Glomerular visceral epithelial cell (primary cell): ENCODE measurements at regions not wholly inside any gene's neighbourhood (a gene's known extent, or its start where the extent isn't known, plus 50 kb on each side); places are given as distances from the start of the nearest gene placed in this dataset.

Source experiments
- DNase-seq: peaks from one replicate; pipeline ENCODE4 v3.0.0-alpha.2; 2016; ENCODE audit errors: extremely low spot score

DNA sequence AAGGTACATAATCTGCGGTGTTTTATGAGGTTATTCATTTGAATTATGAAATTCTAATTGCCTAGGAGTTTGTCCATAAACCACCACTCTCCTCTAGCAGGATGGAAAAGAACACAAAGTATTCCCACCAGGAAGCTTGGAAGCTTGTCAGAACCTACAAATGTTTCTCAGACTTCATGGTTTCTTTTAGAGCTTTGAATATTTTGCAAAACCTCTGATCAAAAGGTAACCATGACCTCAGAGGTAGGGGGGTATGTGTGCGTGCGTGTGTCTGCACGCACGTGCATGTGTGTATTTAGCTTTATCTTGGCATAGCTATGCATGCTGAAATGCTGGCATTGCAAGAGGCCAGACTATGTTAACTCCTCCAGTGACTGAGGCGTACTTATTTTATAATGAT, 847.0 kb downstream of the TLE1 start:
- DNase-seq = no peak

DNA sequence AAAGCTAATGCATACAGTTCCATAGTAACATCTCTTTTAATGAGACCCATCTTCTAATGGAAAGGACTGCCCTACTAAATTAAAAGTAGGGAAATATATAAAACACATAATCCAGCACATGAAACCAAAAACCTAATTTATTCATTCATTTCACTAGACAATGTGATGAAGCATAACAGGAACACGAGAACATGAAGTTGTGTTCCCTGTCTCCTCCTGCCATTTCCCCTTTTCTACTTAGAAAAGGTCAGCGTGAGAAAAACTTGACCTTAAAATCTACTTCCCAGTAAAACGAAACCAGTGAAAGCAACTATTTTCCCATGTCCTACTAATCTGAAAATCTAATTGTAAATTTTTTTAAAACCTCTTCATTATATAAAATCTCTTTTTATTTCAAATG, 847.5 kb downstream of the TLE1 start:
- DNase-seq = no peak

DNA sequence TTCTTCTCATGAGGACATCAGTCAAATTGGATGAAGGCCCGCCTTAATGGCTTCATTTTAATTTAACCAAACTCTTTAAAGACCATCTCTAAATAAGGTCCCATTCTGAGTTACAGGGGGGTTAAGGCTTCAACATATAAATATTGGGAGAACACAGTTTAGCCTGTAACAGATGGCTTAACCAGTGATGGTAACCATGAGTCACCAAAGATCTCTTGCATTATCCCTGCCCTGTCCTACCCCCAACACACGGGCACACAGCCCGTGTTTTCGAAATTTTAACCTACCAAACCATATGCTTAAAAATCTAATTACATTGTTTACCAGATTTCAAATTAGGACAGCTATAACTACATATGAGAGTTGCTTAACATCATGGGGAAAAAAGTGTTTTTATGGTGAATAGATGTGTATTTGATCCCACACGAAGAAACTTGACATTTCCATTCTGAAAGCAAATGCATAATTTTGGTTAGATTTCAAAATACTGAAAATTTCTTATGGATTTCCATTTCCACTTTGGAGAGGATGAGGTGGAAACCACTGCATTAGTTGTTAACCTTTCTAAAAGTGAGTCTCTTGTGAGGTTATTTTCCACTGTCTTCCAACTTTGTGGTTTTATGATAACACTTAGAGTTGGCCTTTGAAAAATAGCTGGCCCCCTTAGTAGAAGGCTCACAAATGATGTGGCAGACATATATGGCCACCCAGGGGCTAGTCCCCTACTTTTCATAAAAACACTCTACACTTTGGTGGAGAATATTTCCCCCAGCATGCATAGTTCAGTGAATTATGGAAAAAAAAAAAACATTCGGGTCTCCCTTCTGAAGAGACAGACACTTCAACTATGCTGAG, 849.3 kb downstream of the TLE1 start:
- no peak for DNase-seq

DNA sequence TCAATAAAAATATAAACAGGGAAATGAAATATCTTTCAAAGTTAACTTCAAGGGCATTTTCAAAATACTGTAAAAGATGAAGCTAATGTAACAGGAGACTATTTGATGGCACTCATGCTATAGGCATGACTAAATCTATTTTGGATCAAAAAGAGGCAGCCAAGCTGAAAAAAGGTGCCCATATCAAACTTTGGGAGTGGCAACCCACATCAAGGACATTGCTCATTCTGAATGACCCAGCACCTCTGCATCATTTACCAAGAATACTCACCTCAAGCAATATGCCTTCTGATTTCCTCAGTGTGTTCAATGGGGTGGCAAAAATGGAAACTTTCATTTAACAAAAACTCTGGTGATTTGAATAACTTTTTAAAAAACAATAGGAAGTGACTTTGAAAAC, 853.3 kb downstream of the TLE1 start:
- DNase-seq = no peak

DNA sequence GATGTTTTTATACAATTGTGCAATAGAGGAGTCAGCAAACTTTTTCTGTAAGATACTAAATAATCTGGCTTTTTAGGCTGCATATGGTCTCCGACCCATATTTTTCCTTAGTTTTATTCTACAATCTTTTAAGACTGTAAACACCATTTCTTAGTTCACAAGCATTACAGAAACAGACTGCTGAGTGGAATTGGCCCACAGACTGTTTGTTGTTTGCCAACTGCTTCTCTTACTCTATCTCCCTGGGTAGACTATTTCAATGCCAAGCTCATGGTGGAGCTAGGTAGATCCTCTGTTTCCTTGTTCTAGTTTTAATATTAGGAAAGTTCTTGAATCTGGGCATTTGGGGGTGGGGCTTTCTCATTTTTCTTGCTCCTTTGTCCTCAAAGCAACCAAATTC, 857.6 kb downstream of the TLE1 start:
- no peak for DNase-seq

DNA sequence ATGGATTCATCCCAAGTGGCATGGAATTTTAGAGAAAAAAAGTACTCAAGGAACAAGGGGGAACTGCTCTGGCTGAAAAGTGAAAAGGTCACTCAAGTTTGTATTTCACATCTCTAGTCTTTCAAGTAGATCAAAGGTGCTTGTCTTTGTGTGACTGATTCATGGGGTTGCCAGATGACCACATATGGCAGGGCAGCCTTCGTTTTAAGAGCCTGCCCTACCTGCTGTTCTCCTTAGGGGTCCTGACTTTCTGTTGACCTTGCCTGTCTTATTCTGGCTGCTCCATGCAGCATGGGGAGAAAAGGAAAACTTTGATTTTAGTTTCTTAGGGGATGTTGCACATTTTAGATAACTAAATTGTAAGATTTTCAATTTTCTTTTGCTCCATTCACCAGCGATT, 877.7 kb downstream of the TLE1 start:
- no peak for DNase-seq

DNA sequence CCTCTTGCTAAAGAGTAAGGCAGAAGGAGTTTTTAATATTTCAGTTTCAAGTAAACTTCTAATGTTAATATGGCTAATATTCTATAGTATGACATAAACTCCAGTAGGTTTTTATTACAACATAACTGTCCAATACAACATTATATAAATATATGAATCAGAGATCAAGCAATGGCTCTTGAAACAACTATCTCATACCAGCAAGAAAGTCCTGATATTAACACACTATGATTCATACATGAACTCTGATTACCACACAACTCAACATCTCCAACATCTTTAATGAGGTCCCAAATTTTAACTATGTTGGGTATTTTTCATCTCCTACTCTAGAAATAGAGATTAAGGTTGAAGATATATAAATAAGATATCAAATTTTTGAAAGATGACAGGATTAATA, 878.3 kb downstream of the TLE1 start:
- no peak for DNase-seq

DNA sequence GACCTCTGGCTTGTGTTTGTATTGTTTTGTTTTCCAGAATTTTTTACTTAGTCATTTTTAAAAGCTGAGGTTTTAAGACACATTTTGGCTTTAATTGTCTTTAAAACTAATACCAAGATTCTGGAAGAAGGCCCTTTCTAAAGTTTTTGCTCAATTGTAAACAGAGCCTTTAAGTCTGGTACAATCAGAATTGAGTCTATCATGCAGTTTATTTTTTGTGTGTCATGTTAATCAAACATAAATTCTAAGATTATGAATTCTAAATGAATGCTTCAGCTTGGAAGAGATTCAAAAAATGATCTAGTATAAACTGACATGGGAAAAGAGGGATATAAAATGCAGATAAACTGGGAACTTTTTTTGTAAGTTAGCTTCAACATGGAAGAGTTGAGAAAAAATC, 882.7 kb downstream of the TLE1 start:
- DNase-seq = no peak

DNA sequence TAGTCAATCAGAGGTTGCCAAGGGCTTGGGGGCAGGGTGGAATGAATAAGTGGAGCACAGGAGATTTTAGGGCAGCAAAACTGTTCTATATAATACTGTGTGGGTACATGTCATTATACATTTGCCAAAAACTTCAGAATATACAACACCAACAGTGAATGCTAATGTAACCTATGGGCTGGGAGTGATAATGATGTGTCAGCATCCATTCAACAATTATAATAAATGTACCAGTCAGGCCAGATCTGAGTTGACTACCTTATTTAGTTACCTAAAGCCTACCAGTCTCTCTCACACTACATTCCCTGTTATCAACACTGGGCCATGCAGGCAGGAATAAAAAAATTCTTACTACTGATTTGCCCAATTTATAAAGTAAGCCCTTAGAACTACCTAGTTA, 884.5 kb downstream of the TLE1 start:
- no peak for DNase-seq

DNA sequence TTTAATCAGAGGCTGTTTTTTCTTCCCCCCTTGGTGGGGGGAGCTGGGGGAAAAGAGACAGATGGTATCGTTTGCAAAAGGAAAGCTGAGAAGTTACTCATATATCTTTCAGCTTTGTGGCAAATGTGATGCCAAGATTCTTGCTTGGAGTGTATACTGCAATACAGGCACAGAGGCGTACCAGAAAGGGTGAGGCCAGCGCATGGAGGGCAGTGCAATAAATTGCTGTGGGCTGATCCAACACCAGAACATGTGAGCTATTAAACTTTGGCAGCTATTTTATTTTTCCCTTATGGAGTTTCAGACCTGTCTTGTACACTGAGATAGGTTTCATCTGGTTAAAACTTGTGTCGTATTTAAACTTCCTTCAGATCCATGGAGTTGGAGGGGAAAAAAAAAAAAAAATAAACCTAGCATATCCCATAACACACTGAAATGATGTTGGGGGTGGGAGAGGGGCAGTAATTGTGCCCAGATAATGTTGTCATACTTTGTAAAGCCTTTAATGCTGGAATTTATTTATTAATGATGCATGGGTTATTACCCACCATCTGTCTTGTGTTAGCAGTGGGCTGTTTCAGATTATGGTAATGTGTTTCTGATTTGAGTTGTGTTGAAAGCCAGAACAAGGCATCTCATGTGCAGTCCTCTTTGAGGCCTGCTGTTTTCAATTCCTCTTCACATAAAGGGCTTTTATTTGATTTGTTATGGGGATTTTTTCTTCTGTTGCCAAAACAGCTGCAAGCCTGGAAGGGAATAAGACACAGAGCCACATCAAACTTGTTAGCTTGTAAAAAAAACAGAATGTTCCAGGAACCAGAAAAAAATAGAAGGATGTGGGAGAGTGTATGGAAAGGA, 891.3 kb downstream of the TLE1 start:
- DNase-seq = no peak

DNA sequence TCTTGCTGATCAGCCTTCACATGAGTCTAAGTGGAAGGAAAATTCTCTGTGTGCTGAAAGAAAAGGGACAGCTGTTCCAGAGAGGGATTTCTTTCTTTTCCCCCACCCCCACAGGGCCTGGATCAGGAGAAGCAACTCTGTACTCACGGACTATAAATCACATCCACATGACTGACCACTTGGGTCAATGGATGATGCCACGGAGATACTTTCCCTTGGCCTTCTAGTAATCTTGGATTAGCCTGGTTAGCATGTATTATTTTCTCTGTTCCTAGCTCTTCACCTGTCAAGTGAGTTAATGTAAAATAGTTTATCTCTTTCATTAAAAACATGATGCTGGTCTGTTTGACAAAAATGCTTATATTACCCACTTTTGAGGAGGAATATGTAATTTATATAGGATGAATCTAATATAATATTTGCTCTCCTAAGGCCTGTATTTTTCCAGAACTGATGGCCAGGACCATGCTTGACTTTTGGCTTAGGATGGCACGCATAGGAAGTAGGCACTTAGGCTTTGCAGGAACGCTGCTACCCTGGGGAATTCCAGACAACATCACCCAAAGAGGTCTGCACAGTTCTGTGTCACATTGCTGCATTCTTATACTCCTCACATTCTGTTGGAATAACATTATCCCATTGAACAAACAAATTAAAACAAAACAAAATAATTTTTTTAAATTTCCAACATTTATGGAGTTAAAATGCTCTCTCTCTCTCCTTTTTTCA, 892.1 kb downstream of the TLE1 start:
- no peak for DNase-seq

DNA sequence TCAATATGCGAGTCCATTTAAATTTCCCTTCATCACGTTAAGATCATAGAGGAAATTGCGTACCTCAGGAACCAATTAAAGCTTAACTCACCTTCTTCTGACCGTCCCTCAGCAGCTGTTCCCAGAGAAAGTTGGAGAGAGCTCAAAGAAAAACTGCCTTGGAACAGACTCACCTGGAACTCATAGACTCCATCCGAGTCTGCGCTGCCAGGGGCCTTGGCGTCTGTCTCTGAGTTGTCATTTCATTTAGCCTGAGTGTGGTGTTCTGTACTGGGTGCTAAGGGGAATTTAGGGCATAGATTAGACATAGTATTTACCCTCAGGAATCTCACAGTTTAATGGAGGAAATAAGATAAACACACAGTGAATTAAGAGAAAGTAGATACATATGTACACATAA, 892.7 kb downstream of the TLE1 start:
- DNase-seq = no peak

DNA sequence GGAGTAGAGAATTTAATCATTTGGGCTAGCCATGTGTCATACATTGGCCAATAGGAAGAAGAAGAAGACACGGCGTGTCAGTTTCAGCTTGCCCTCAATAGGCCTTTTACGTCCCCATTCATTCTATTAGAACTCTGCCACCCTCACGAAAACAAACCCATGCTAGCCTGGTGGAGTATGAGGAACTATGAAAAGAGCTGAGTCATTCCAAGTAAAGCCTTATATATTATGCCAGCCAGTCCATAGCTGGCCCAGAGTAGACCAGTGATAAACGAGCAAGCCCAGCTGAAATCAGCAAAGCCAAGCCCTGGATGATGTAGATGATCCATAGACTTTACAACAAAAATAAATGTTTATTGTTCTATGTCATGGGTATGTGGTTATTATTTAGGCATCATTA, 895.1 kb downstream of the TLE1 start:
- DNase-seq = no peak

DNA sequence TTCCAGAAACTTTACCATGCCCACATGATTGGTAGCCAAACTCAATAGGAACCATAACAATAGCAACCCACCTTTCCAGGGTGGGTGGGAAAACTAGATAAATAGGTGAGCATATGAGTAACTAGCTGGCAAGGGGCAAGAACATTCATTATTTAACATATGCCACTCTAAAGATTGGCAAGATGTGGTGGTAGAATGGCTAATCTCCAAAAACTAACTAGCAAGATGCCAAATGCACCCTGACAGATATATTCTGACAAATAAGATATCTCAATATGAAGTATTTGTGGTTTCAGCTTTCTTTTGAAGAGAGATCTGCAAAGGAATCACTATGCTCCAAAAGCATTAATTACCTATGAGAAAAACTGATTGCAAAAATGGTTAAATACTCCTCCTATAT, 895.6 kb downstream of the TLE1 start:
- DNase-seq = no peak

DNA sequence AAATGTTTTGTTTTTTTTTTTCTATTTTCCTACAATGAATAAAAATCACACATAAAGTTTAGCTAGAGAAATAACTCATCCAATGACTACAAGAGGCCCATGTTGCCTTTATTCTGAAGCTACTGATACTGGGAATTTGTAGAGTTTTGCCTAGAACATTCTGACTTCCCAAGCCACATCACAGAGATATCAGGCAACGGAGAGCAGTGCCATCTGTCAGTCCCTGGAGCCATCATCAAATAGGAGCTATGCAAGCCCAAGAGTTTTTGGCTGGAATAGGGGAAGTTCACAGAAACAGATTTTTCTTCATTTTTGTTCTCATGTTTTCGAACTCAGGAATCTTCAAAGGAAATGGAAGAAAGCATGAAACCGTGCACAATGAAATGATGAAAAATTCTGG, 896.6 kb downstream of the TLE1 start:
- DNase-seq = no peak

DNA sequence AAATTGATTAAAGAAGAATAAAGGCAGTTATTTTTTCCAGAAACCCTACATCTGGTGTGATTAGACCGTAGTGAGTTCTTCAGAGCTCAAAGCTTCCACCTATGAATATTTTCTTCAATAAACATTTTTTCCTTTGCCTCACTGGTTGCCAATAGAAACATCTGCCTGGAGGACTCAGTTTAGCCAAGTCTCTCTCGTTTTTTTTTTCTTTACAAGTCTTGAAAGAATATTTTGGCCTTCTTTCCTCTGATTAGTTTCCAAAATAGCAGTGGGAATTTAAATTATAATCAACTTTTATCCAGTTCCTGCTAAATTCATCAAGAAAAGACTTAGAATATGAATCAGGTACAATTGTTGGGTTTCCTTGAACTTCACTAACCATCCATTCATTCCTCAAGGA, 897.5 kb downstream of the TLE1 start:
- DNase-seq = no peak

DNA sequence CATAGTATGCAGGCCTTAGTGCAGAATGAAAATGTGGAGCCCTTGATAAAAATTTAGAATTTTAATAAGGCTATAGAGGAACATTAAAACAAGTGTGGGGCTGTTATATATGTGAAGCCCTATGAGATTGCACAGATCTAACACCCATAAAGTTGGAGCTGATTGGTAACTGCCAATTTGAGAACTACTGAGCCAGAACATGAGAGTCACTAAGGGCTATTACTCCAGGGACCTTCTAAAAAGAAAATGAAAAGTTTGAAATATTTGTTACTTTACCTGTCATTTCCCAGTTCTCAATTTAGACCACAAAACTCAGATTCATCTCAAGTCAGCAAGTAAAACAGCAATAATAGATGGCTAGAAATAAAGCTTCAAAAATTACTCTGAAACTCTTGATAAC, 898.6 kb downstream of the TLE1 start:
- no peak for DNase-seq

DNA sequence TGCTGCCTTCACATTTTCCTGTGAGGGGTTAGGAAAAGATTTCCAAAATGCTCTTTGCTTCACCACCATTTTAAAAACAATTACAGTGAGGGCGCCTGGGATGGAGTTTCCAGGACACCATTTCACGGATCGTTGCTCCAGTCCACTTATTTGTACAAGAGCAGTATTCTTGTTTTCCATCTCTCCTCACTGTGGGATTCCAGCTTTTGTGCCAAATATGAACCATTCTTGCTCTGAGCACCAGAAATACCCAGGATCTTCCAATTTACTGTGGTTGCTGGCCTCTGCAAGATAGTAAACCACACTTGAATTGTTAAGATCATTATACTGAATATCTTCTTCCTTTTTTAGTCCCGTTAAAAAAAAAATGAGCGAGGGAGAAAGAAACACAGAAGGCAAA, 899.5 kb downstream of the TLE1 start:
- no peak for DNase-seq

DNA sequence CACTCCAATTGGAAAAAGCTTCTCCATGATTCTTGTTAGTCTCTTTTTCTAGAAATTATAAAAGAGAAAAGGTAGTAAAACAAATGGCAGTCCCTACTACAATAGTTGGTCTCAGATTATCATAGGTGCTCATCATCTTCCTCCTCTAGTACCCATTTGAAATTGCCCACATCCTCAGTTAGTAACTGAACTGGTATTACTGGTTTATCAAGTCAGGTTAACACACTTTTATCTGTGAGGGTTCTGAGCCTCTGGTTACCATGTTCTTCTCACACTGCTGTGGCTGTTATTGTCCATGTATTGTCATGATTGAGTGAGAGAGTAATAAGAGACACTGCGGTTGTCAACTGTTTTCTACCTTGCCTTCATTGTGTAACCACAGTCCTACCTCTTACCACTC, 901.7 kb downstream of the TLE1 start:
- DNase-seq = no peak

DNA sequence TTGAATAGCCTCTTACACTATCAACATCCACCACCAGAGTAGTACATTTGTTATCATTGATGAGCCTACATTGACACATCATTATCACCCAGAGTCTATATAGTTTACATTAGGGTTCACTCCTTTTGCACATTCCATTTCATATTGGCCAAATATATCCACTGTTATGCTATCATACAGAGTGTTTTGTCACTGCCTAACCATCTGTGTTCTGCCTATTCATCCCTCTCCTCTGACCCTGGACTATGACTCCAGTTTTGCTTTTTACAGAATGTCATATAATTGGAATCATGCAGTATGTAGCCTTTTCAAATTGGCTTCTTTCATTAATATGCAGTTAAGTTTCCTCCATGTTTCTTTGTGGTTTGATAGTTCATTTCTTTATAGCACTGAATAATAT, 904.7 kb downstream of the TLE1 start:
- no peak for DNase-seq

DNA sequence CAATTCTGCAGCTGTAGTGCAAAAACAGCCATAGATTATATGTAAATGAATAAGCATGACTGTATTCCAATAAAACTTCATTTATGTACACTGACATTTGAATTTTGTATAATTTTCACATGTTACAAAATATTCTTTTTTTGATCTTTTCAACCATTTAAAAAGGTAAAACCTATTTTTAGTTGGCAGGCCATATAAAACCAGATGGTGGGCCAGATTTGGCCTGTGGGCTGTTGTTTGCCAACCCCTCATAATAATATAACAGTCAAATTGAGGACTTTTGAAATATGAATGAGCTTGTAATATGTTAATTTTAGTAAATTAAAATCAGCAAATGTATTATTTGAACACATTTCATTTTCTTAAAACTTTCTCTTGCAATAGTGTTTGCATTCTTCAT, 913.4 kb downstream of the TLE1 start:
- DNase-seq = no peak

DNA sequence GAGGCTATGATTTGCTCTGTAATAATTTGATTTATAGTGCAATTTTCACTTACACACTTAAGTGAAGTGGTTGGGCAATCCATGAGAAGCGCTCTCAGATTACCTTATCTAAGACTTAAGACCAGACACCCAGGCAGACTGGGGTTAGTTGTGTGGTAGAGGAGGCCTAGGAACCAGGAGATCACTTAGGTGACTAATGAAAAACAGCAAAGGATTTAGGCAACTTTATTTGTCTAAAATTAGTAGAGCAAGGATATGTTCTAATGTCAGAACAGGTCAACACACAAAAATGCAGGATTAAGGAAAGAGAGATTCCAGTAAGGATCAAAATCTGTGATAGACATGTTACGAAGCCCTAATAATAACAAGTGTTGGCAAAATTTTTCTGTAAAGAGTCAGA, 913.8 kb downstream of the TLE1 start:
- DNase-seq = peak; percentile 6
